MCF 10A (cell line): ENCODE measurements at regions not wholly inside any gene's neighbourhood (a gene's known extent, or its start where the extent isn't known, plus 50 kb on each side); places are given as distances from the start of the nearest gene placed in this dataset.

ENCODE experiments used
- BruUV-seq: library from RNA; stranded (reverse); fragments of 400-500 nt; replicated peaks from 2 replicates; lab custom pipeline; 2021; lab: Mats Ljungman, UMichigan
- CTCF ChIA-PET: fragments of 300-600 bp; sonication (Branson Sonifier 250); formaldehyde crosslinking; extraction: SDS; loops from one replicate; lab custom pipeline; 2021; ENCODE audit warnings: antibody characterized with exemption, inconsistent platforms; lab: Yijun Ruan, JAX
- POLR2A ChIA-PET: fragments of 300-600, 350-650 bp; sonication (Branson Sonifier 250); formaldehyde crosslinking; extraction: SDS; loops from one replicate; lab custom pipeline; 2020; ENCODE audit warnings: antibody characterized with exemption, inconsistent platforms; lab: Yijun Ruan, JAX
- DNase-seq: peaks from one replicate; pipeline ENCODE4 v3.0.0-alpha.2; 2018; ENCODE audit not compliant: unreplicated experiment
- H3K27ac Mint-ChIP-seq: one replicate; pipeline ENCODE4 v1.8.0; 2022; ENCODE audit warnings: mild to moderate bottlenecking, low read depth, mixed read lengths; ENCODE audit not compliant: unreplicated experiment
- H3K27me3 Mint-ChIP-seq: one replicate; pipeline ENCODE4 v1.8.0; 2022; ENCODE audit warnings: mixed read lengths; ENCODE audit not compliant: insufficient read depth, unreplicated experiment
- H3K36me3 Mint-ChIP-seq: one replicate; pipeline ENCODE4 v1.8.0; 2022; ENCODE audit warnings: mild to moderate bottlenecking, moderate library complexity, mixed read lengths; ENCODE audit not compliant: insufficient read depth, unreplicated experiment
- H3K4me1 Mint-ChIP-seq: one replicate; pipeline ENCODE4 v1.8.0; 2022; ENCODE audit warnings: mixed read lengths; ENCODE audit not compliant: insufficient read depth, unreplicated experiment
- H3K4me3 Mint-ChIP-seq: one replicate; pipeline ENCODE4 v1.8.0; 2022; ENCODE audit warnings: mild to moderate bottlenecking, moderate library complexity, mixed read lengths; ENCODE audit not compliant: unreplicated experiment
- H3K9me3 Mint-ChIP-seq: one replicate; pipeline ENCODE4 v1.8.0; 2022; ENCODE audit warnings: mixed read lengths; ENCODE audit not compliant: unreplicated experiment
- intact Hi-C: fragments of 100-400 bp; cut with micrococcal nuclease; formaldehyde crosslinking; loops from 2 replicates; pipeline ENCODE4 v1.14.1; 2022
- TF ChIP-seq, protein P1 (sequence below): fragments of 200-600 bp; IDR thresholded peaks from one replicate; pipeline ENCODE4 v1.8.0; 2022; ENCODE audit warnings: antibody characterized with exemption, mild to moderate bottlenecking; ENCODE audit not compliant: unreplicated experiment

DNA sequence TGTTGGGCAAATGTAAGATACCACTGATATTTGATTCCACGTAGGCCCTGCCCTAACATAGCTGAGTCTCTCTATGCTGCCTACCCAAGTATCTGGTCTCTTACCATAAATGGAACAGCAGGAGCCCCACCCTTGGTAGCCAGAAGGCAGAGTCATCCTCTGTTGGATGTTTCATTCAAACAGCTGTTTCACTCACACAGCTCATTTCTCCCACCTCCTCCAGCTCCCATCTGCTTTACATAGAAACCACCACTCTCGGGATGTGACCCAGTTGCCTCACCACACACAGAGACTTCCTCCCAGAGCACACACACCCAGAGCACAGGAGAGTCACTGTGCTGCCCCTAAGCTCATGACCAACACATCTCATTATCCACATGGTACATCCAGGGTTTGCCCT lies 165.3 kb downstream of the TMEM167A start:
- Mint-ChIP-seq H3K4me3 (no peak overlapping the region), H3K36me3 (no peaks in the 10 kb centered on the region), H3K9me3 (peaks cover 18% of the 10 kb centered on the region), H3K27me3 (no peaks in the 10 kb centered on the region), H3K4me1 (no peaks in the 10 kb centered on the region), H3K27ac (no peak overlapping the region)
- CTCF ChIA-PET: interaction anchor here (0.5 kb wide), 1 partner anchor 1596 kb away, joined by 3 read pairs; no protein-coding TSS in a partner anchor
- intact Hi-C loops: no loop called here
- DNase-seq: no peak
- POLR2A ChIA-PET: no interaction called here
- TF ChIP-seq, protein P1, sequence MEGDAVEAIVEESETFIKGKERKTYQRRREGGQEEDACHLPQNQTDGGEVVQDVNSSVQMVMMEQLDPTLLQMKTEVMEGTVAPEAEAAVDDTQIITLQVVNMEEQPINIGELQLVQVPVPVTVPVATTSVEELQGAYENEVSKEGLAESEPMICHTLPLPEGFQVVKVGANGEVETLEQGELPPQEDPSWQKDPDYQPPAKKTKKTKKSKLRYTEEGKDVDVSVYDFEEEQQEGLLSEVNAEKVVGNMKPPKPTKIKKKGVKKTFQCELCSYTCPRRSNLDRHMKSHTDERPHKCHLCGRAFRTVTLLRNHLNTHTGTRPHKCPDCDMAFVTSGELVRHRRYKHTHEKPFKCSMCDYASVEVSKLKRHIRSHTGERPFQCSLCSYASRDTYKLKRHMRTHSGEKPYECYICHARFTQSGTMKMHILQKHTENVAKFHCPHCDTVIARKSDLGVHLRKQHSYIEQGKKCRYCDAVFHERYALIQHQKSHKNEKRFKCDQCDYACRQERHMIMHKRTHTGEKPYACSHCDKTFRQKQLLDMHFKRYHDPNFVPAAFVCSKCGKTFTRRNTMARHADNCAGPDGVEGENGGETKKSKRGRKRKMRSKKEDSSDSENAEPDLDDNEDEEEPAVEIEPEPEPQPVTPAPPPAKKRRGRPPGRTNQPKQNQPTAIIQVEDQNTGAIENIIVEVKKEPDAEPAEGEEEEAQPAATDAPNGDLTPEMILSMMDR: no peak
- BruUV-seq: no TSS peak

DNA sequence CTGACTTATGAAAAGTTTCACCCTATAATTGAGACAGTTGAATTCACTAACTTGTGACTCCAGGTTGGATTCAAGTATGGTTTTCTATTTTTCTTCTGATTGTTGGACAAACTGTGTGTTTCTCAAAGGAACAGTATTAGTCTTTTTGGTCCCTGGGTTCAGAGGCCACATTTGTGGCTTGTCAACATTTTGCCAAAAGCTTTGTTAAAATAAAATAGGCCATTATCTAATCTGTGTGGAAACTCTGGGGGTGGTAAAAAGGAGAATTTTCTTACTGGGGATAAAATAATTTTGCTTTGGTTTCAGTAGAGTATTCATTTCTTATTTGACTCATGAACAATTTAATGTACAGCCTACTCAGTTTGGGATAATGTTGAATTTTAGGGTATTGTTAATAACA lies 166.3 kb downstream of the TMEM167A start:
- TF ChIP-seq, protein P1: no peak

DNA sequence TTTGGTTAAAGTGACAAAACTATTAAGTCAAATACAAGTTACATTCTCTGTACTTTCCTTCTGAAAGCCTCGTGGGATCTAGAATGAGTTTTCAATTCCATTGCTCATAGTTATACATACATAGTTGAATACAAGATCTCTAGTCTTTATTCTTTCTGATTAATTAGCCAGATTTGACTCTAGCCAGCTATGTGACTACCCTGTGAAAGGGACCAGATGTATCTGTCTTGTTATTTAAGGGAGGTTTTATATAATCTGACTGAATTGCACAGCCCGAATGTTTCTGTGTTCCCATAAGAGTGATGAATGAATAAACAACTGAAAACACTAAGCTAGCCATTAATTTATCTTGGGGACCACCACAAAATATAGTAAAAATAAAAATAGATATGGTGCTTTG lies 166.7 kb downstream of the TMEM167A start:
- no TSS peak for BruUV-seq
- H3K27ac Mint-ChIP-seq: no peak overlapping the region
- H3K4me3 Mint-ChIP-seq: no peak overlapping the region
- no peaks in the 10 kb centered on the region for H3K4me1 Mint-ChIP-seq
- CTCF ChIA-PET: interaction anchor here (0.6 kb wide), 1 partner anchor 60 kb away, joined by 3 read pairs; no protein-coding TSS in a partner anchor
- TF ChIP-seq, protein P1: no peak
- no peaks in the 10 kb centered on the region for H3K36me3 Mint-ChIP-seq
- no peaks in the 10 kb centered on the region for H3K27me3 Mint-ChIP-seq
- DNase-seq: no peak
- POLR2A ChIA-PET: interaction anchor here (0.6 kb wide), 1 partner anchor 510 kb away, joined by 3 read pairs; no protein-coding TSS in a partner anchor
- H3K9me3 Mint-ChIP-seq: peaks cover 8% of the 10 kb centered on the region
- intact Hi-C loops: no loop called here

More for the DNA sequence above, 166.3 kb downstream of the TMEM167A start:
- intact Hi-C loops: no loop called here
- no TSS peak for BruUV-seq
- CTCF ChIA-PET: no interaction called here
- Mint-ChIP-seq H3K4me1 (no peaks in the 10 kb centered on the region), H3K36me3 (no peaks in the 10 kb centered on the region), H3K27ac (no peak overlapping the region), H3K9me3 (peaks cover 12% of the 10 kb centered on the region), H3K27me3 (no peaks in the 10 kb centered on the region), H3K4me3 (no peak overlapping the region)
- no peak for DNase-seq
- POLR2A ChIA-PET: no interaction called here

DNA sequence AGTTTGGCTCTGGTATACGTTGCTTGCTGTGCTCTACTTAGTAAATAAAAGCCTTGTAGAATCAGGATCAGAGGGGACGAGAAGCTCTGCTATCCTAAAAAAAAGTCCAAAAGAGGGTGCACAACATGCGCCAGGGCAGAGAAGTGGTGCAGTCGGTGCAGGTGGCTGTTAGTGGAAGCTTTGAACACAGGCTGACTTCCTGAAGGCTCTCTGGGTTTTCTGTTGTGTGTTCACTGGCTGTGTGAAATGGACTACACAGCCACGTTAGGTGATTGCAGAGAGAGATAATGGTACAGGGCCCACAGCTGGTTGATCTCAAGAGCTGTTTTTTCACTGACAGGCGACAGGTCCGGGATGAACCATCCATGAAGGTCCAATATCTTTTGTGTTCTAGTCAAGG lies 167.4 kb downstream of the TMEM167A start:
- Mint-ChIP-seq H3K4me3 (no peak overlapping the region), H3K4me1 (no peaks in the 10 kb centered on the region), H3K27me3 (no peaks in the 10 kb centered on the region), H3K27ac (no peak overlapping the region), H3K9me3 (peaks cover under 1% of the 10 kb centered on the region), H3K36me3 (no peaks in the 10 kb centered on the region)
- POLR2A ChIA-PET: no interaction called here
- DNase-seq: no peak
- intact Hi-C loops: no loop called here
- TF ChIP-seq, protein P1: no peak
- BruUV-seq: no TSS peak
- CTCF ChIA-PET: no interaction called here
